MCF 10A (cell line): ENCODE measurements at regions not wholly inside any gene's neighbourhood (a gene's known extent, or its start where the extent isn't known, plus 50 kb on each side); places are given as distances from the start of the nearest gene placed in this dataset.

Source experiments
- BruUV-seq: library from RNA; stranded (reverse); fragments of 400-500 nt; replicated peaks from 2 replicates; lab custom pipeline; 2021; lab: Mats Ljungman, UMichigan
- CTCF ChIA-PET: fragments of 300-600 bp; sonication (Branson Sonifier 250); formaldehyde crosslinking; extraction: SDS; loops from one replicate; lab custom pipeline; 2021; ENCODE audit warnings: antibody characterized with exemption, inconsistent platforms; lab: Yijun Ruan, JAX
- POLR2A ChIA-PET: fragments of 300-600, 350-650 bp; sonication (Branson Sonifier 250); formaldehyde crosslinking; extraction: SDS; loops from one replicate; lab custom pipeline; 2020; ENCODE audit warnings: antibody characterized with exemption, inconsistent platforms; lab: Yijun Ruan, JAX
- DNase-seq: peaks from one replicate; pipeline ENCODE4 v3.0.0-alpha.2; 2018; ENCODE audit not compliant: unreplicated experiment
- H3K27ac Mint-ChIP-seq: one replicate; pipeline ENCODE4 v1.8.0; 2022; ENCODE audit warnings: mild to moderate bottlenecking, low read depth, mixed read lengths; ENCODE audit not compliant: unreplicated experiment
- H3K27me3 Mint-ChIP-seq: one replicate; pipeline ENCODE4 v1.8.0; 2022; ENCODE audit warnings: mixed read lengths; ENCODE audit not compliant: insufficient read depth, unreplicated experiment
- H3K36me3 Mint-ChIP-seq: one replicate; pipeline ENCODE4 v1.8.0; 2022; ENCODE audit warnings: mild to moderate bottlenecking, moderate library complexity, mixed read lengths; ENCODE audit not compliant: insufficient read depth, unreplicated experiment
- H3K4me1 Mint-ChIP-seq: one replicate; pipeline ENCODE4 v1.8.0; 2022; ENCODE audit warnings: mixed read lengths; ENCODE audit not compliant: insufficient read depth, unreplicated experiment
- H3K4me3 Mint-ChIP-seq: one replicate; pipeline ENCODE4 v1.8.0; 2022; ENCODE audit warnings: mild to moderate bottlenecking, moderate library complexity, mixed read lengths; ENCODE audit not compliant: unreplicated experiment
- H3K9me3 Mint-ChIP-seq: one replicate; pipeline ENCODE4 v1.8.0; 2022; ENCODE audit warnings: mixed read lengths; ENCODE audit not compliant: unreplicated experiment
- CTCF ChIP-seq: fragments of 200-600 bp; IDR thresholded peaks from one replicate; pipeline ENCODE4 v1.8.0; 2022; ENCODE audit warnings: antibody characterized with exemption, mild to moderate bottlenecking; ENCODE audit not compliant: unreplicated experiment
- intact Hi-C: fragments of 100-400 bp; cut with micrococcal nuclease; formaldehyde crosslinking; loops from 2 replicates; pipeline ENCODE4 v1.14.1; 2022

GRCh38 chr5:159730285-159730684 lies 186.0 kb upstream of the ADRA1B start:
- ChIA-PET CTCF (no interaction called here), POLR2A (interaction anchor here (0.6 kb wide), 1 partner anchor 145 kb away, joined by 3 read pairs; no protein-coding TSS in a partner anchor)
- no peak overlapping the region for H3K27ac Mint-ChIP-seq
- H3K9me3 Mint-ChIP-seq = no peaks in the 10 kb centered on the region
- no peak overlapping the region for H3K4me3 Mint-ChIP-seq
- H3K27me3 Mint-ChIP-seq = peaks cover 13% of the 10 kb centered on the region
- H3K36me3 Mint-ChIP-seq = no peaks in the 10 kb centered on the region
- H3K4me1 Mint-ChIP-seq = no peaks in the 10 kb centered on the region
- no peak for TF ChIP-seq CTCF
- intact Hi-C loops = loop anchor here (10.0 kb wide), 1 partner anchor 215 kb away; no protein-coding TSS in a partner anchor
- no peak for DNase-seq
- BruUV-seq = no TSS peak

GRCh38 chr5:159732220-159732619 lies 184.1 kb upstream of the ADRA1B start:
- BruUV-seq = no TSS peak
- Mint-ChIP-seq H3K27me3 (peaks cover 13% of the 10 kb centered on the region), H3K9me3 (no peaks in the 10 kb centered on the region), H3K36me3 (no peaks in the 10 kb centered on the region), H3K4me3 (no peak overlapping the region), H3K27ac (no peak overlapping the region), H3K4me1 (peaks cover 9% of the 10 kb centered on the region)
- CTCF ChIA-PET = interaction anchor here (0.7 to 1.3 kb wide), 3 partner anchors 8 to 255 kb away, joined by 3 to 7 read pairs (median 4); no protein-coding TSS in a partner anchor
- POLR2A ChIA-PET = interaction anchor here (1.0 kb wide), 1 partner anchor 18 kb away, joined by 4 read pairs; no protein-coding TSS in a partner anchor
- DNase-seq = no peak
- intact Hi-C loops = loop anchor here (10.0 kb wide), 1 partner anchor 217 kb away; no protein-coding TSS in a partner anchor
- no peak for TF ChIP-seq CTCF

GRCh38 chr5:159734366-159734765 lies 181.9 kb upstream of the ADRA1B start:
- no peak for DNase-seq
- H3K4me1 Mint-ChIP-seq = peaks cover 9% of the 10 kb centered on the region
- BruUV-seq = no TSS peak
- no peak overlapping the region for H3K27ac Mint-ChIP-seq
- no peaks in the 10 kb centered on the region for H3K36me3 Mint-ChIP-seq
- intact Hi-C loops = loop anchor here (10.0 kb wide), 1 partner anchor 220 kb away; no protein-coding TSS in a partner anchor
- no peak overlapping the region for H3K4me3 Mint-ChIP-seq
- no peak for TF ChIP-seq CTCF
- H3K9me3 Mint-ChIP-seq = no peaks in the 10 kb centered on the region
- ChIA-PET POLR2A (no interaction called here), CTCF (no interaction called here)
- H3K27me3 Mint-ChIP-seq = peaks cover under 1% of the 10 kb centered on the region

GRCh38 chr5:159735036-159735435 lies 181.2 kb upstream of the ADRA1B start:
- DNase-seq = no peak
- intact Hi-C loops = loop anchor here (10.0 kb wide), 1 partner anchor 220 kb away; no protein-coding TSS in a partner anchor
- no TSS peak for BruUV-seq
- ChIA-PET CTCF (interaction anchor here (2.5 kb wide), 1 partner anchor 252 kb away, joined by 9 read pairs; no protein-coding TSS in a partner anchor), POLR2A (interaction anchor here (1.0 to 1.3 kb wide), 3 partner anchors 7 to 178 kb away, joined by 3 read pairs; no protein-coding TSS in a partner anchor)
- no peak overlapping the region for H3K4me3 Mint-ChIP-seq
- no peaks in the 10 kb centered on the region for H3K27me3 Mint-ChIP-seq
- peaks cover 9% of the 10 kb centered on the region for H3K4me1 Mint-ChIP-seq
- no peak for TF ChIP-seq CTCF
- H3K36me3 Mint-ChIP-seq = no peaks in the 10 kb centered on the region
- H3K27ac Mint-ChIP-seq = no peak overlapping the region
- no peaks in the 10 kb centered on the region for H3K9me3 Mint-ChIP-seq
